Central memory CD4-positive, alpha-beta T cell (primary cell): ENCODE measurements at regions not wholly inside any gene's neighbourhood (a gene's known extent, or its start where the extent isn't known, plus 50 kb on each side); places are given as distances from the start of the nearest gene placed in this dataset.

Source experiments
- DNase-seq: peaks from one replicate; pipeline ENCODE4 v3.0.0; 2022

DNA sequence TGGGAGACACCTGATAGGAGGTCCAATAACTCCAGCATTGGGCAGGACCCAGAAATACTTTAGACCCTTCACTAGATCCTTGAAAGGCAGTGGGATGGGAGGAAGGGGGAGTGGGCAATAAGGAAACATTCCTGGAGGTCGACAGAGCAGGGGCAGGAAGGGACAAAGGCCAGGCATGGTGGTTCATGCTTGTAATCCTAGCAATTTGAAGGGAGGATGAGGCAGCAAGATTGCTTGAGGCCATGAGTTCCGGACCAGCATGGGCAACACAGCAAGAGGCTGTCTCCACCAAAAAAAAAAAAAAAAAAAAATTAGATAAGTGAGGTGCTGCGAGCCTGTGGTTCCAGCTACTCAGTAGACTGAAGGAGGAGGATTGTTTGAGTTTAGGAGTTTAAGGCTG lies 134.9 kb downstream of the JCAD start:
- DNase-seq, result no peak

DNA sequence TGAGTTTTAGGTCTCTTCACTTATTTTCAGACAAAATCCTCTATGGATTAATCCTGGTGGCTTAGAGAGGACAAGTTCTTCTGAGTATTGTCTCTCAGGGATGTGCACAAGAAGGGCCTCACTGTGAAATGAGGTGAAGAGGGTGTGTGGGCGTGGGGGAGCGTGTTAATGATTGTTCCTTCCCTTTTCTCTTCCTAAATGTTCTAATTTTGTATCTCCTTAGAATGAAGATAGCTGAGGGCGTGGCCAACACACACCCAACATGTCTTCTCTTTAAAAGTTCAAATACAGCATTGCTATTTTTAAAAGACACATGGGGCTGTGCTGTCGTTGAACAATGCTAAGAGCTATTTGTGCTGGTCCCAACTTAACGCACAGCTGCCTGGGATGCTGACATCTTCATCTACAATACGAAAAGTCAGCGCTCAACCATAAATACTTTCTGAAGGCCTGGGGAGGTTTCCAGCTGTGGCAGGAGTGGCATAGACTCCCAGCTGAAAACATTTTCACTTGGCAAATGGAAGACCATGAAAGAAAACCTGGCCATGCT lies 135.9 kb downstream of the JCAD start:
- no peak for DNase-seq

DNA sequence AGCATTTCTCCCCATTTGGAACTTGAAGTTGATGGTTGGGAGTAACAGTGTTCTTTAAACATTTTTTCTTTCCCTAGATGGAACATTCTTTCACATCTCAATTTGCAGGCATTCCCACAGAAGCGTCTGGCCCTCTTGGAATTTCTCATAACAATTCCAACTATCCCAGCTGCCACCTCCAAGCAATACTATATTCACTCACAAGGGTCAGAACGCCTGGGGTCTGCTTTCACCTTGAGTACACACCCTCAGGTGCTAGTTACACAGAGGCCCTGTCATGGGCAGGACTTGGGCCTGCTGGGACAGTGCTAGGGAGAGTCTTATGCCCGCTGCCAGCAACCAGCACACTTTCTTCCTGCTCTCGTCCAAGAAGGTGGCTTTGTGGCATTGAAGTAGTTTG lies 136.5 kb downstream of the JCAD start:
- no peak for DNase-seq

DNA sequence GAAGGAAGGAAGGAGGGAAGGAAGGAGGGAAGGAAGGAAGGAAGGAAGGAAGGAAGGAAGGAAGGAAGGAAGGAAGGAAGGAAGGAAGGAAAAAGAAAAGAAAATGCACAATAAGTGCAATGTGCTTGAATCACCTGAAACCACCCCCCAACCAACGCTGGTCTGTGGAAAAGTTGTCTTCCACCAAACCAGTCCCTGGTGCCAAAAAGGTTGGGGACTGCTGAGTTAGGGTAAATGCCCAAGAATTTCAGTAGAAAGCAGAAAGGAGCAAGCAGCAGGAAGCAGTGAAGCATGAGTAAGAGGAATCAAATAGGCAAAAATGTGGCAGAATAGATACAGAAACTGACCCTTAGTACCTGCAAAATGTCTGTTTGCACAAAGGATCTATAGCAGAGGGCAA lies 137.2 kb downstream of the JCAD start:
- no peak for DNase-seq

DNA sequence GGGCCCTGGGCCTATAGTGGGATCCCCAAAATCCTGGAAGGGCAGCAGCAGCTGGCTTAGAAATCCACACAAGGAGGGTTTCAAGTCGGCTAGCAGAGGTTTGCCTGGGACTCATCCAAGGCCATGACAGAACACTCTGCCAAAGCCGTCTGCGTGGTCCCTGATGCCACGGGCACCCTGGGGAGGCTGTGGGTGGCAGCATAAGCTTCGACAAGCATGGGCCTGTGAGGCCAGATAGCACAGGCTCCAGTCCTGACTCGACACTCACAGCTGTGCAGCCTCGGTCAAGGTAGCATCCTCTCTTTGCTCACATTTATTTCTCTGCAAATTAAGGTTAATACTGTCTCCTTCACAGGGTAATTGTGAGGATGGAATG lies 138.3 kb downstream of the JCAD start:
- no peak for DNase-seq

DNA sequence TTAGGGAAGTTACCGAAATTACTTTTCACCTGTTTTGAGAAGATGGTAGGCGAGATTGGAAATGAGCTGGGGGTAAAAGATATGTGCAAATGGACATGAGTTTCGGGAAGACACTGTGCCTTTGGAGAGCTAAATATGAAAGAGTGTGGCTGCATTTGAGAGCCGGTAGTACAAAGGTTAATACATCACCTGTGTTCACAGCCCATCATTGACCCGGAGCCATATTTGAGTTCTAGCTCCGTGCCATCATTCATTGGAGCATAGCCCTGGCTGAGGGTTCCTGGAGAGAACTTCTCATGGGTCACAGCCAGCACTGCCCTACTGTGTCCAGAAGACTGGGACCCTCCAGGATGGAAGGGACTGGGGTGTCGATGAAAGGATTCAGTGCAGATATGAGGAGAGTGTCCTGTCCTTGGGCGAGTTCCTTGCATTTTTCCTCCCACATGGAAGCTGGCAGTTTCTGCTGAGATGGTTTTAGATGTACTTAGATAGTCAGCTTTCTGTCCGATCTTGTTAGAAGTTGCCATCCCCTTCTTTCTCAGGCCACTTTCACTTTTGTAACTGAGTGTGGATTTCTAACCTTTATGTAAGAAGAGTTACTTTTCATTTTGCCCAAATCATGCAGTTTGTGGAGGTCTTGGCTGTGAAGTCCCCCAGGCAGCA lies 138.8 kb downstream of the JCAD start:
- DNase-seq, result no peak

DNA sequence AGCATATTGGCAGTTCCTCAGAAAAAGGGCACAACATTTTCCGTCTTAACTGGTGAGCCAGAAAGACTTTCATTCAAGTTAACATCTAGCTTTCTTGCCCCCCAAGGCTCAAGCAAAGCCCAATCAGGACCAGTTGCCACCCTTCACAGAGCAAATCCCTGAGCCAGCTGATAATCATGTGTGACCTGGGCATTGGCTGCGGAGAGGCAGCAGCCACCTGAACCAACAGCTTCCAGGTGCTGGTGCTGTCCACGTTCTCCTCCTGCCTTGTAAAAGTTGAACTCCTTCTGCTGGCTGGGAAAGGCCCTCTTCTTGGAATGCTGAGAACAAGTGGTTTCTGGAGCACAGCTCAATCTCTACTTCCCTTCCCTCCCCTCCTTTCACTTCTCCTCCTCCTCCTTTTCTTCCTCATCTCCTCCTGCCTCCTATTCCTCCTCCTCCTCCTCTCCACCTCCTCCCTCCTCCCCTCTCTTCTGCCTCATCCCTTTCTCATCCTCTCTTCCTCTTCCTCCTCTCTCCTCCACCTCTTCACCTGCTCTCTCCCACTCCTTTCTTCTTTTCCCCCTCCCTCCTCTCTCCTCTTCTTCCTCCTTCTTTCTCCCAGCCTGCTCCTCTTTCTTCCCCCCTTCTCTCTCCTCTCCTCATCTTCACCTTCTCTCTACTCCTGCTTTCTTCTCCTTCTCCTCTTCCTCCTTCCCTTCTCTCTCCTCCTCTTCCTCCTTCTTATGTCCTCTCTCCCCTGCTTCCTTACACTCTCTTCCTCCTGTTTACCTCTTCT lies 140.6 kb downstream of the JCAD start:
- no peak for DNase-seq

DNA sequence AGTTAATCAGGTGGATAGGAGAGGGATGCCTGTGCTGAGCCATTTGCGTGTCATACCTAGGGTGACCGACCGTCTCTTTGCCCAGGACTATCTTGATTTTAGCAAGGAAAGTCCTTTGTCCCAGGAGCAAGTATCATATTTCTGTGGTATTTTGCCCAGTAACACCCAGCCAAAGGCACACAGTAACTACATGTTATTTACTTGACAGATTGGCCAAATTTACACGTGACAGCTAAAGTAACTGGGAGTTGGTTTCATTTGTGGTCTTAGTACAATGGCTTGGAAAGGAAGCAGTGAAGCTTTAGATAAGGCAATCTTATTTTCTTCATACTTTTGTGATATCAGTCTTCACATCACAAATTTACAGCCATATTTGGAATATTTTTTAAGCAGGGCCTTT lies 142.1 kb downstream of the JCAD start:
- no peak for DNase-seq

DNA sequence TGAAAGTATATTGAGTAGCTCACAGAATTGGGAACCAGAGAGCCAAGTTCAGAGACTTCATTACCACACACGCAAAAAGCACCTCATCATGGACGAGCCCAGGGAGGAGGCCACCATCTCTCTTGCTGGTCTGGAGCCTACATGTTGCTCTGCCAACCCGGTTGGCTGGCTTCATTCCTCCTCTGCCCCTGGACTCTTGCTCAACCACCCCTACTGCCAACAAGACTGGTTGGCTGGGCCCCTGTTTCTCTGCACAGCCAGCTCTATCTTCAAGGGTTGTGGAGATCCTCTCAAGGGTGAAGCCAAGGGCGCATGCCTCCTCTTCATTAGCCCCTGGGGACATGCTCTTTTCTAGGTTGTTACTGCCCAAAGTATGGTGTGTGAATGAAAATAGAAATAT lies 142.7 kb downstream of the JCAD start:
- no peak for DNase-seq

DNA sequence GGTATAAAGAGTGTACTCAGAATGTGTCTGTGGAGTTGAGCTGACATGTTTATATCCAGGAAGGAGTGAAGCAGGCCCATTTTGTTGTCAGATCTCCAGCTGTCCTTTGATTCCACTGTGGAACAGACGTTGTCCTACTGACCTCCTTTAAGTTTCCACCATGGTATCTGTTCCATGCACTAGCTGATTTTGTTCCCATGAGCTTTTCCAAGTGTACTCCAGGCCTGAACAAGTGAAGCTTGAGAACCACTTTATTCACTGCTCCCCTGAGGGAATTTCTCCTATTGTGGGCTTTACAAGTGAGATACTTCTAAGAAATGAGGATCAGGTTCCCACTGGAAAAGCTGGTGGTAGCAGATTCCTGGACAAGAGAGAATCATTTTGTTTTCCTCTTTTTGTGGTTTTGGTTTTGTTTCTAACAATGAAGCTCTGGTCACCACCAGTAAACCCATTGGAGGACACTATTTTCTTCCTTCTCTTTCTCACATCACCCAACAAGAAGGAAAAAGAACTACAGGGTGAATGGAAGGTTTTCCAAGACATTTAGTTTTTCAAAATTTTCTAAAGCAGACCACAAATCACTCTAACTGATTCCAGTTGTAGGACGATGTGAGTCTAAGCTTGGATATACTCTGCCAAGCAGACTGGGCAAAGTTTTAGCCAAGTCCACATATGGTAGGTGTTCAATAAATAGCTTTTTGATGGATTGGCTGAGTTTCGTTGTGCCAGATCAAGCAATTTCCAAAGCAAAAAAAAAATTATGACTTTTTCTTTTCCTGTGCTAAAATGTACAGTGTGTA lies 144.2 kb downstream of the JCAD start:
- DNase-seq, result no peak

DNA sequence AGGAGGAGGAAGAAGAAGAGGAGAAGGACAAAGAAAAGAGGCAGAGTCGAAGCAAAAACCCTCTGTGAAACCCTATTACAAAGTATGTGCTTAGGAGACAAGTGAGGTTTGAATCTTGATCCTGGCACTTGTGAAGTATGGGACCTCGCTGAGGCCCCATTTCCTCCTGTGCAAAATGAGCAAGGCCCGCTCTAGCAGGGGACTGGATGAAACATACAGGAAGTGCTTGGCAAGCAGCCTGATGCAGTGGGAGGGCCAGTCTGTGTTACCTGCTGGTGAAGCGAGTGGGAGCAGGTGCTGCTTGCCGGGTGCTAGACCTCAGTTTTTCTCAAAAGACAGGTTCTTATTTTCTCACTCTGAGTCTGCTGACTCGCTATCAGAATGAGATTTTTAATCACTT lies 150.4 kb downstream of the JCAD start:
- no peak for DNase-seq

DNA sequence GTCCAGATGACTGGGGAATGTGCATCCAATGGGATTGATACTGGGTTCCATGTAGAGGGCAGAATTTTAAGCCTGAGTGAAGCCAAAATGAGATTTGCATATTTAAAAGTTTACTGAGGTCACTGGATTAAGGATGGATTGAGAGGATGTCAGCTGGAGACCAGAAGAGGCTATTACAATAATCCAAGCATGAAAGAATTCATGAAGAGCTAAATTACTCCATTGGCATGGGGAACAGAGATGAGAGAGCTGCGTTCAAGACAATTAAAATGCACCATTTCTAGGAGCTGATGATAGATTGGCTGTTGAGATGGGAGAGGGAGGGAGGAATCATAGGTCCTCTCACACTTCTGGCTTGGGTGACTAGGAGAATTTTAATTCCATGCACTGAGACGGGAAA lies 158.5 kb downstream of the JCAD start:
- no peak for DNase-seq

DNA sequence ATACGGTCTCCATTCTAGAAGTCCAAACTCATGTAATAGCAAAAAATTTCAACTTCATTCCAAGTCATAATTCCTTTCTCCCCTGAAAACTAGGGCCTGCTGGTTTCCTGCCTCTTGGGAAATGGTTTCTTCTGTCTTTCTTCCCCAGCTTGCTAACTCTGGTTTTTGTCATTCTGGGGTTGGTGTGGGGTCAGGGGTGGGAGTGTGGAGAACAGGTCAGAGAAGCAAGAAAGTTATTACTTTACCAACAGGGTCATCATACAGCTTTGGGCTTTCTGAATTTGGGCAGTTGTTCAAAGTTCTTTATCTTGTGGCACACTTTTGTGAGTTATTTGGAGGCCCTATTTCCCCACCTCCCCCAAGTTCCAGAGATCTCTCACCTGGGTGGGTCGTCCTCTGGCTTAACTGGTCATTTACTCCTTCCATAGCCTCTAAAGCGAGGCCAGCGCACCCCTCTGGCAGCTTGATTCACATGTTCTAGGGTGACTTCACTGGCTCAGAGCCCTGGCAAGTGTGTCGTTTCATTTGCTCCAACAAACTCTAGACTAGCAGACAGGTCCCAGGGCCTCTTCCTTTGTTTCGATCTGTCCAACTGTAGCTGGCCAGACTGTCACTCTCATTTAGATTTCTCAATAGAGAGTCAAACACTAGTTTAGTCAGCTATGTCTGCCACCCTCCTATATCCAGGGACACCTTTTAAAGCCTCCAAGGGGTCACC lies 161.2 kb downstream of the JCAD start:
- DNase-seq, result no peak

DNA sequence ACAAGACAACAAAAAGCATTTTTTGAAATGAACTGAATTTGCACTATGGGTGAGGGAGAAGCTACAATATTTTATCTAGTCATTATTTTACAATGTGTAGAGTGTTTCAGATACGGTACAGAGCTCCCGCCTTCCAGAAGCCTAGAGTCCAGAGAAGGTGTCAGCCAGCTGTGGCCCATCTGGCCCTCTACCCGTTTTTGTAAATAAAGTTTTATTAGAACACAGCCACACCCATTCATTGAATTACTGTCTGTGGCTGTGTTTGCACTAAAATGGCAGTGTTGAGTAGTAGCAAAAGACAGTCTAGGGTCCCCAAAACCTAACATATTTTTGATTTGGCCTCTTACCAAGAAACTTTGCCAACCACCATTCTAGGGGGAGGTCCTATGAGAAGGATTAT lies 162.0 kb downstream of the JCAD start:
- no peak for DNase-seq

DNA sequence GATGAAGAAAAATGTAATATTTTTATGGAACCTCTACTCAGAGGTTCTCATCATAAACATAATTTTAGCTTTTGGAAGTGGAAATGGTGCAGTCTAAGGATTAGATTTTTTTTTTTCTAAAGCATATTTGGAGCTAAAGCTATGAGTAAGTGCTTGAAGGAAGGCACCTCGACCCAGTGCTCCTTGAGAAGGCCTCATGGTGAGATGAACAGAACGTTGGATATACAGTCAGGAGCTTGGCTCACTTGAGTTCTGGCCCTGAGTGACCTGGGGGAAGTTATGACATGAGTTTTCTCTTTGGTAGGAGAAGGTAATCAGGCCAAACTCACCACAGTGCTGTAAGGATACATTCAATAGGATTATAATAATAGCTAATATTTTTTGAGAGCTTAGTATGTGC lies 163.3 kb downstream of the JCAD start:
- DNase-seq, result no peak

DNA sequence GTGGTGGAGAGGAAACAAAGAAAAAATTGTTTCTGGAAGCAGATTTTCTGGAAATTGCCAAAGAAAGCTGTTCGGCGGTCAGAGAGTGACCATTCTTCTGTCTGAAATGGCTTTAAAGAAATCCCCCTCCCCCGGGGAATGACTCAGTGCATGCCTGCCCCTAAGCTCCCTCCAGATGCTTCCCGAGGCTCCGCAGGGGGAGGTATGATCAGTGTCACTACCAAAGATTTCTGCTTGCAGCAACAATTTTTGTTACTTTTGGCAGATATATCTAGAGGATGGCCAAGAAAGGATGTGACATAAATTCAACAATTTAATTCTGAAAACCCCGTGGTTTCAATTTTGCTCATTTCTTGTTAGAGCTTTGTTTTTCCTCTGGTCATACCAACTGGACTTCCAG lies 163.9 kb downstream of the JCAD start:
- DNase-seq, result no peak

DNA sequence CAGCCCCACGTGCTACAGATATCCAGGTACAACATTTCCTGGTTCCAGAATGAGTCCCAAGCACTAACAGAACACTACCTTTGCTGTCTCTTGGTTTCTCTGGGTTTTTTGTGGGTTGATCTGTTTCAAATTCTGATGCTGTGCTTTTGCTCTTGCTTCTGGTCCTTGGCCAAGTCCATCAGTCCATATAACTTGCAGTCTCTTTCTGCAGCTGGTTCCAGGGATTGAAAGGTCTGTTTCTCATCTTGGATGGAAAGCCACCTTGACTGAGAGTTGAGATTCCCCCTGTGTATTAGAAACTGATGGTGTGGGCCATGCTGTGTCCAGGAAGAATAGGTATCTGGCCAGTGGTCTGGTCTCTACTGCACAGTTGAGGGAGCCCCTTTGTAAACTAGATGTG lies 171.1 kb downstream of the JCAD start:
- DNase-seq, result no peak

DNA sequence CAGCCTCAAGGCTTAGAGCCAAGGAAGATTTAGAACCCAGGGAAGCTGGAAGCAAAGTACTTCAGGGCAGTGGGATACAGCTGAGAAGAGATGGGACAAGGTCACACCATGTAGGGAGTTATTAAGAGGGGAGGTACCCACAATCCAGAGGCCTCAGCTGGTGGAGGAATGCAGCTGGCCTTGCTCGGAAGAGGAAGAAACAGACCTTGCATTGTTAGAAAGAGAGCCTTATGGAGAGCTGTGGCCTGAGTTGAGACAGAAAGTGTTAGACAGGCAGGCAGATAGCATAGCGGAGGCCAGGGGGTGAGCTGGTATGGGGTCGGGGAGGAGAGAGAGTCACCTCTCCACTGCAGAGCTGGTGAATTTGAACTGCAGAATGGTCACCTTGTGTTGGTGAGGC lies 173.1 kb downstream of the JCAD start:
- DNase-seq, result no peak

DNA sequence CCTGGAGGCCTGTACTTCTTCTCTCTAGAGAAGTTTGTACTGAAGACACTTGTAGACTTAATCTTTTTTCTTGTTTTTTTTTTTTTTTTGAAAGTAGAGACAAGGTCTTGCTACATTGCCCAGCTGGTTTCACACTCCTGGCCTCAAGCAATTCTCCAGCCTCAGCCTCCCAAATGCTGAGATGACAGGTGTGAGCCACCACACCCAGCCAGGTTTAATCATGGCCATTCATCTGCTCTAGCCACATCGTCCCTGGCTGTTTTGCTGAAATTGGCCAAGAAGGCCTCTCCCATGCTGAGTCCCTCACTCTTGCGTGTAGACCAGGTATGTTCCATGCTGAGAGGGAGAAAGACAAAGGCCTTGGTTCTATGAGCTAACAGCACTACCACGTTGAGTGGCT lies 176.2 kb downstream of the JCAD start:
- DNase-seq, result no peak

DNA sequence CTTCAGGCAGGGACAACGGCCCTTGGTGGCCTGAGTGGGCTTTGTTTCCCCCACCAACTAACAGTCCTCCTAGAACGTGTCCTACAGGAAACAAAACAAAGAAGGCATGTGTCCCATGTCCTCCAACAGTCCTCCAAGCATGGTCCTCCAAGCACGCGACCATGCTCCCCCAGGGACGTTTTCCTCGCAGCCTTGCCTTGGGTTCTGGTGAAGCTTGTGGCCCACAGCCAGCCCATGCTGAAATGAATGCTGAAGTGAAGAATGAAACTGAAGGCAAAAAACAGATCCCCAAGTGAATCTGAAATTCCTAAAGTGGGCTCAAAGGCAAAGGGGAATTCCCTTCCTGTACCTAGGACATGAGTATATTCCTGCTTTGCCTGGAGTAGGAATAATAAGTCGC lies 176.6 kb downstream of the JCAD start:
- no peak for DNase-seq

DNA sequence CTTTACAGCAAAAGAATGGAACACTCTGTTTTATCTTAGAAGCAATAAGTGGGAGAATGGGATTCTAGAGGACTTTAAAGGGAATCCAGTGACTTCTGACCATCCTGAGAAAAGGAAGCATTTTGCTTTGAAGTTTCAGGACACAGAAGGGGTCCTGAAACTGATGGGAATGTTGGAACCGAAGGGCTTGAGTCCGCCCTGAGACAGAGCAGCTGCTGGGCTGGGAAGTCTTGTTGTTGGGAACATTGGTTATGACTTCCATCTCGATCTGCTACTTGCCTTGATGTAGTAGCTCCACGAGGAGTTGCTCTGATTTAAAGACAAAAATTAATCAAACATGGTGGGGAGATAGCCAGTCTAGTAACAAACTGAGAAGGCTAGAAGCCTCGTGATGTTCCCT lies 177.6 kb downstream of the JCAD start:
- no peak for DNase-seq

DNA sequence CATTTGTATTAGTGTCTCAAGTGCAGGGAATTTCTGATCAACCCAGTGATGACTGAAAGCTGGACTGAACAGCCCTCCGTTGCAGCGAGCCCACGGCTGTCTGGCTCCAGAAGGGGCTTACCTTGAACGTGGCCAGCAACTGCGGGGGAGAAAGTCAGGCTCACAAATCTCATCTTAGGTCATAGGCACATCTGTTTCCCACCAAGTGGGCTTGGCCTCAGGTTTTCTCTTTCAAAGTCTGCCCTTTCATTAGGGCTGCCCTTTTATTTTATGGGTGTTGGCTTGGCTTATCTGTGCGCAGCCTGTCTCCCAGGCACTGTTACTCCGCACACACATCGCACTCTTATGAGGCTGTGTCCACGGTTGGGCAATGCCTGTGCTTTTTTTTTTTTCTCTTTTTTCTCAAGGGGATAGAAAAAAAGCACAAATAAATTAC lies 178.0 kb downstream of the JCAD start:
- no peak for DNase-seq

DNA sequence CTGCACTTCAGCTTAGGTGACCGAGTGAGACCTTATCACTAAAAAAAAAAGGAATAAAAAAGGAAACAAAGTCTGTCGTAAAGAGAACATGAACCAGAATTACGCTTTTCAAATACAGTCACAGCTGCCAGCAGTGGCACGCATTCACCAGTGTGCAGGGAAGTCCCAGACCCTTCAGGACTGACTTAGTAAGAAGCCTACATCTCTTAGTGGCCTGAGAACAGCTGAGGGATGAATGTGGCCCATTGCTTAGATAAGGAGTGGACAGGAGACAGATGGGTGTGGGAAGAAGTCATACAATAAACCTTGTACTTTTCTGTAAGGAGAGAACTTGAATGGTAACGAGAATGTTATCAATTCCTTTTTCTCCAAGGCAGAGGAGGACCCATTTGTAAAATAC lies 178.5 kb downstream of the JCAD start:
- DNase-seq, result no peak
